H9 (cell line): ENCODE measurements at regions not wholly inside any gene's neighbourhood (a gene's known extent, or its start where the extent isn't known, plus 50 kb on each side); places are given as distances from the start of the nearest gene placed in this dataset.

Source experiments
- DNase-seq: peaks from one replicate; pipeline ENCODE4 v3.0.0-alpha.2; 2017
- H2AFZ ChIP-seq: one replicate; pipeline ENCODE4 v1.6.1; 2013; ENCODE audit warnings: mild to moderate bottlenecking, low read length, control low read depth, moderate library complexity
- H2AK5ac ChIP-seq: 2 replicates; pipeline ENCODE4 v1.6.1; 2013; ENCODE audit warnings: low read length, control low read depth, mixed read lengths; ENCODE audit not compliant: insufficient read length
- H2BK120ac ChIP-seq: one replicate; pipeline ENCODE4 v1.6.1; 2013; ENCODE audit warnings: low read depth, mild to moderate bottlenecking, low read length, control low read depth, inconsistent platforms; ENCODE audit not compliant: poor library complexity, severe bottlenecking
- H2BK12ac ChIP-seq: 2 replicates; pipeline ENCODE4 v1.6.1; 2013; ENCODE audit warnings: low read length, control low read depth, mixed read lengths, low read depth; ENCODE audit not compliant: insufficient read length
- H2BK15ac ChIP-seq: 2 replicates; pipeline ENCODE4 v1.6.1; 2013; ENCODE audit warnings: low read depth, low read length, control low read depth
- H2BK20ac ChIP-seq: one replicate; pipeline ENCODE4 v1.6.1; 2013; ENCODE audit warnings: low read depth, mild to moderate bottlenecking, low read length, control low read depth, inconsistent platforms; ENCODE audit not compliant: poor library complexity, severe bottlenecking
- H2BK5ac ChIP-seq: 2 replicates; pipeline ENCODE4 v1.6.1; 2013; ENCODE audit warnings: low read length, control low read depth, mixed read lengths; ENCODE audit not compliant: insufficient read length
- H3K14ac ChIP-seq: 2 replicates; pipeline ENCODE4 v1.6.1; 2013; ENCODE audit warnings: low read length, control low read depth; ENCODE audit not compliant: insufficient read depth
- H3K18ac ChIP-seq: 2 replicates; pipeline ENCODE4 v1.6.1; 2013; ENCODE audit warnings: low read depth, mild to moderate bottlenecking, mixed read lengths, low read length, control low read depth; ENCODE audit not compliant: insufficient read length
- H3K23ac ChIP-seq: 2 replicates; pipeline ENCODE4 v1.6.1; 2013; ENCODE audit warnings: low read length, control low read depth, mixed read lengths, low read depth; ENCODE audit not compliant: insufficient read length
- H3K23me2 ChIP-seq: 2 replicates; pipeline ENCODE4 v1.6.1; 2013; ENCODE audit warnings: low read depth, mild to moderate bottlenecking, mixed read lengths, low read length, control low read depth; ENCODE audit not compliant: insufficient read length, poor library complexity, severe bottlenecking
- H3K27ac ChIP-seq: 2 replicates; pipeline ENCODE4 v1.5.1; 2013; ENCODE audit warnings: low read length, control low read depth, mixed read lengths, low read depth; ENCODE audit not compliant: insufficient read length
- H3K27me3 ChIP-seq: 2 replicates; pipeline ENCODE4 v1.6.1; 2013; ENCODE audit warnings: low read length, control low read depth, inconsistent platforms; ENCODE audit not compliant: insufficient read depth
- H3K4ac ChIP-seq: 2 replicates; pipeline ENCODE4 v1.6.1; 2013; ENCODE audit warnings: low read depth, mild to moderate bottlenecking, control low read depth, inconsistent platforms, low read length, moderate library complexity
- H3K4me1 ChIP-seq: 2 replicates; pipeline ENCODE4 v1.6.1; 2013; ENCODE audit warnings: low read length, control low read depth, inconsistent platforms; ENCODE audit not compliant: insufficient read depth
- H3K4me2 ChIP-seq: 2 replicates; pipeline ENCODE4 v1.6.1; 2013; ENCODE audit warnings: low read length, control low read depth, mixed read lengths; ENCODE audit not compliant: insufficient read length, insufficient read depth
- H3K56ac ChIP-seq: 2 replicates; pipeline ENCODE4 v1.6.1; 2013; ENCODE audit warnings: low read depth, mild to moderate bottlenecking, mixed read lengths, low read length, control low read depth; ENCODE audit not compliant: insufficient read length
- H3K79me1 ChIP-seq: 2 replicates; pipeline ENCODE4 v1.6.1; 2013; ENCODE audit warnings: low read depth, mild to moderate bottlenecking, moderate library complexity, low read length, control low read depth, inconsistent platforms; ENCODE audit not compliant: insufficient read depth, poor library complexity, severe bottlenecking
- H3K79me2 ChIP-seq: 2 replicates; pipeline ENCODE4 v1.6.1; 2013; ENCODE audit warnings: low read length, control low read depth, inconsistent platforms; ENCODE audit not compliant: insufficient read depth
- H3K9ac ChIP-seq: 2 replicates; pipeline ENCODE4 v1.6.1; 2013; ENCODE audit warnings: low read length, control low read depth, mixed read lengths; ENCODE audit not compliant: insufficient read length; ENCODE audit errors: extremely low read depth
- H3K9me3 ChIP-seq: one replicate; pipeline ENCODE4 v1.6.1; 2013; ENCODE audit warnings: low read depth, low read length, inconsistent platforms; ENCODE audit not compliant: control insufficient read depth
- H3T11ph ChIP-seq: one replicate; pipeline ENCODE4 v1.6.1; 2013; ENCODE audit warnings: mild to moderate bottlenecking, low read length, control low read depth, inconsistent platforms
- H4K20me1 ChIP-seq: one replicate; pipeline ENCODE4 v1.6.1; 2013; ENCODE audit not compliant: control insufficient read depth, insufficient read length, insufficient read depth
- H4K5ac ChIP-seq: 2 replicates; pipeline ENCODE4 v1.6.1; 2013; ENCODE audit warnings: low read depth, mild to moderate bottlenecking, mixed read lengths, low read length, control low read depth; ENCODE audit not compliant: insufficient read length
- H4K8ac ChIP-seq: replicated peaks from 2 replicates; pipeline ENCODE4 v1.6.1; 2013; ENCODE audit warnings: low read length, control low read depth, mixed read lengths, low read depth; ENCODE audit not compliant: insufficient read length
- H4K91ac ChIP-seq: 2 replicates; pipeline ENCODE4 v1.6.1; 2013; ENCODE audit warnings: low read depth, mild to moderate bottlenecking, moderate library complexity, mixed read lengths, low read length, control low read depth; ENCODE audit not compliant: insufficient read length
- H3K27ac Mint-ChIP-seq, 3 experiments: 2 replicates in 2 of 3; 3 replicates in 1 of 3; pipeline ENCODE4 v1.8.0; 2020 to 2021; ENCODE audit warnings: mixed read lengths in 3 of 3, mild to moderate bottlenecking in 1 of 3, moderate library complexity in 1 of 3
- H3K27me3 Mint-ChIP-seq: 2 replicates; pipeline ENCODE4 v1.8.0; 2021; ENCODE audit warnings: low read depth, mild to moderate bottlenecking, moderate library complexity, mixed read lengths
- H3K36me3 Mint-ChIP-seq, 3 experiments: 2 replicates in 2 of 3; 3 replicates in 1 of 3; pipeline ENCODE4 v1.8.0; 2020 to 2021; ENCODE audit warnings: low read depth in 3 of 3, mixed read lengths in 3 of 3; ENCODE audit not compliant: insufficient read depth in 1 of 3
- H3K4me1 Mint-ChIP-seq, 2 experiments: 2 replicates each; pipeline ENCODE4 v1.8.0; 2020; ENCODE audit warnings: mixed read lengths in 2 of 2
- H3K4me3 Mint-ChIP-seq, 2 experiments: 2 replicates in 1 of 2; 3 replicates in 1 of 2; pipeline ENCODE4 v1.8.0; 2020 to 2021; ENCODE audit warnings: mild to moderate bottlenecking in 2 of 2, mixed read lengths in 2 of 2, moderate library complexity in 1 of 2
- H3K9me3 Mint-ChIP-seq, 2 experiments: 2 replicates in 1 of 2; 3 replicates in 1 of 2; pipeline ENCODE4 v1.8.0; 2020; ENCODE audit warnings: mild to moderate bottlenecking in 2 of 2, mixed read lengths in 2 of 2, moderate library complexity in 1 of 2
- WGBS: extraction: QIAGEN DNeasy Blood & Tissue Kit; methylation state at CpG from one replicate; pipeline ENCODE4 v1.1.7; 2013; ENCODE audit warnings: missing lambda C conversion rate, low lambda C conversion rate, mixed read lengths; ENCODE audit not compliant: insufficient read length; ENCODE audit errors: extremely low coverage; 5-methylcytosine and 5-hydroxymethylcytosine counted together
- TF ChIP-seq, protein P1 (sequence below): fragments of 200-600 bp; sonication (generic); conservative IDR thresholded peaks from 3 replicates; pipeline ENCODE4 v1.8.0; 2021; ENCODE audit warnings: antibody characterized with exemption, mild to moderate bottlenecking

DNA sequence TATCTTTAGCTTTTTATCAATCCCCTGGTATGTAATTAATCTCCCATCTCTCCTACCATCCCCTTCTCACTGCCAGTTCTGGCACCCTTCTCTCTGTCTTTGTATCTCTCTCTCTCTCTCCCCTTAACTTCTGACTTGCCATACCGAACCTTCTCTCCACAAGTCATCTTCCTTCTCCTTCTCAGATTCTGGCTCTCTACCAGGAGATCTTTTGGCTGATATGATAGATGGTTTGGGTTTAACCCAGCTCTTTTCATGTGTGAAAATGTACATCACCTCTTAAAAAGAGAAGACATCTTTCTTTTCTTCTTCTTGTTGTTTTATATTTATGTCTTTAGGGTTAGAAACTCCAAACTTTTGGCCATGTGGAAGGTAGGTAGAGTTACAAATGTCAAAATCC lies 196.7 kb downstream of the HGF start:
- Mint-ChIP-seq H3K27me3 (no peaks in the 10 kb centered on the region), H3K4me3 (no peak overlapping the region), H3K9me3 (no peaks in the 10 kb centered on the region), H3K36me3 (no peaks in the 10 kb centered on the region), H3K4me1 (no peaks in the 10 kb centered on the region), H3K27ac (peak overlapping the region in 1 of 3 experiments; percentile 4; a peak in 2 of 7 replicates)
- no peak overlapping the region for H3K18ac ChIP-seq
- no peaks in the 10 kb centered on the region for H3K27me3 ChIP-seq
- no peak overlapping the region for H4K8ac ChIP-seq
- no peaks in the 10 kb centered on the region for H4K20me1 ChIP-seq
- H2BK120ac ChIP-seq = no peak overlapping the region
- H2AK5ac ChIP-seq = no peak overlapping the region
- no peak overlapping the region for H2BK15ac ChIP-seq
- no peak overlapping the region for H3K56ac ChIP-seq
- no peak for DNase-seq
- no peak overlapping the region for H3K14ac ChIP-seq
- no peak overlapping the region for H3K4me2 ChIP-seq
- no peak overlapping the region for H3K23ac ChIP-seq
- H4K5ac ChIP-seq = no peak overlapping the region
- H2BK5ac ChIP-seq = no peak overlapping the region
- TF ChIP-seq, protein P1, sequence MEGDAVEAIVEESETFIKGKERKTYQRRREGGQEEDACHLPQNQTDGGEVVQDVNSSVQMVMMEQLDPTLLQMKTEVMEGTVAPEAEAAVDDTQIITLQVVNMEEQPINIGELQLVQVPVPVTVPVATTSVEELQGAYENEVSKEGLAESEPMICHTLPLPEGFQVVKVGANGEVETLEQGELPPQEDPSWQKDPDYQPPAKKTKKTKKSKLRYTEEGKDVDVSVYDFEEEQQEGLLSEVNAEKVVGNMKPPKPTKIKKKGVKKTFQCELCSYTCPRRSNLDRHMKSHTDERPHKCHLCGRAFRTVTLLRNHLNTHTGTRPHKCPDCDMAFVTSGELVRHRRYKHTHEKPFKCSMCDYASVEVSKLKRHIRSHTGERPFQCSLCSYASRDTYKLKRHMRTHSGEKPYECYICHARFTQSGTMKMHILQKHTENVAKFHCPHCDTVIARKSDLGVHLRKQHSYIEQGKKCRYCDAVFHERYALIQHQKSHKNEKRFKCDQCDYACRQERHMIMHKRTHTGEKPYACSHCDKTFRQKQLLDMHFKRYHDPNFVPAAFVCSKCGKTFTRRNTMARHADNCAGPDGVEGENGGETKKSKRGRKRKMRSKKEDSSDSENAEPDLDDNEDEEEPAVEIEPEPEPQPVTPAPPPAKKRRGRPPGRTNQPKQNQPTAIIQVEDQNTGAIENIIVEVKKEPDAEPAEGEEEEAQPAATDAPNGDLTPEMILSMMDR = no peak
- no peaks in the 10 kb centered on the region for H3K79me2 ChIP-seq
- H3K23me2 ChIP-seq = no peaks in the 10 kb centered on the region
- H3K9ac ChIP-seq = no peak overlapping the region
- H2AFZ ChIP-seq = no peak overlapping the region
- no CpG with 5 or more reads among the region's 1 CpG for WGBS
- no peak overlapping the region for H2BK20ac ChIP-seq
- H3K9me3 ChIP-seq = no peaks in the 10 kb centered on the region
- H3K79me1 ChIP-seq = no peaks in the 10 kb centered on the region
- H3K4ac ChIP-seq = no peak overlapping the region
- no peaks in the 10 kb centered on the region for H3K4me1 ChIP-seq
- H3T11ph ChIP-seq = no peak overlapping the region
- no peak overlapping the region for H4K91ac ChIP-seq
- H3K27ac ChIP-seq = no peak overlapping the region
- no peak overlapping the region for H2BK12ac ChIP-seq
